Activated gamma-delta T cell (primary cell): ENCODE measurements at regions not wholly inside any gene's neighbourhood (a gene's known extent, or its start where the extent isn't known, plus 50 kb on each side); places are given as distances from the start of the nearest gene placed in this dataset.

ENCODE experiments used
- DNase-seq: peaks from one replicate; lab custom pipeline; 2025; lab: John Stamatoyannopoulos, UW

GRCh38 chr21:38699048-38699447, 106.7 kb upstream of the ETS2 start:
- no peak for DNase-seq

GRCh38 chr21:38702196-38702595, 103.5 kb upstream of the ETS2 start:
- DNase-seq: no peak

GRCh38 chr21:38709876-38710275, 95.9 kb upstream of the ETS2 start:
- DNase-seq: no peak

GRCh38 chr21:38712071-38712470, 93.7 kb upstream of the ETS2 start:
- DNase-seq: no peak

- no peak for DNase-seq
Observed at GRCh38 chr21:38712664-38713063, 93.1 kb upstream of the ETS2 start.

GRCh38 chr21:38714039-38714817, 91.5 kb upstream of the ETS2 start:
- no peak for DNase-seq

- no peak for DNase-seq
Observed at GRCh38 chr21:38714999-38715398, 90.7 kb upstream of the ETS2 start.

- no peak for DNase-seq
Observed at GRCh38 chr21:38716088-38716487, 89.6 kb upstream of the ETS2 start.

- DNase-seq: no peak
Observed at GRCh38 chr21:38716942-38717341, 88.8 kb upstream of the ETS2 start.

- no peak for DNase-seq
Observed at GRCh38 chr21:38718481-38718880, 87.2 kb upstream of the ETS2 start.

GRCh38 chr21:38720074-38720473, 85.7 kb upstream of the ETS2 start:
- DNase-seq: no peak

- DNase-seq: no peak
Observed at GRCh38 chr21:38721055-38721454, 84.7 kb upstream of the ETS2 start.

GRCh38 chr21:38721958-38722357, 83.8 kb upstream of the ETS2 start:
- DNase-seq: no peak

- DNase-seq: no peak
Observed at GRCh38 chr21:38725196-38726157, 80.3 kb upstream of the ETS2 start.

GRCh38 chr21:38726482-38726881, 79.2 kb upstream of the ETS2 start:
- DNase-seq: no peak

- DNase-seq: no peak
Observed at GRCh38 chr21:38729291-38729690, 76.4 kb upstream of the ETS2 start.

- no peak for DNase-seq
Observed at GRCh38 chr21:38729754-38730379, 75.9 kb upstream of the ETS2 start.

- DNase-seq: peak; percentile 35
Observed at GRCh38 chr21:38733972-38734546, 71.7 kb upstream of the ETS2 start.

GRCh38 chr21:38734646-38735365, 70.9 kb upstream of the ETS2 start:
- DNase-seq: no peak

GRCh38 chr21:38735626-38736206, 70.0 kb upstream of the ETS2 start:
- no peak for DNase-seq

GRCh38 chr21:38740090-38740489, 65.6 kb upstream of the ETS2 start:
- no peak for DNase-seq
